ENCODE measurements at regions not wholly inside any gene's neighbourhood (a gene's known extent, or its start where the extent isn't known, plus 50 kb on each side); places are given as distances from the start of the nearest gene placed in this dataset.

DNA sequence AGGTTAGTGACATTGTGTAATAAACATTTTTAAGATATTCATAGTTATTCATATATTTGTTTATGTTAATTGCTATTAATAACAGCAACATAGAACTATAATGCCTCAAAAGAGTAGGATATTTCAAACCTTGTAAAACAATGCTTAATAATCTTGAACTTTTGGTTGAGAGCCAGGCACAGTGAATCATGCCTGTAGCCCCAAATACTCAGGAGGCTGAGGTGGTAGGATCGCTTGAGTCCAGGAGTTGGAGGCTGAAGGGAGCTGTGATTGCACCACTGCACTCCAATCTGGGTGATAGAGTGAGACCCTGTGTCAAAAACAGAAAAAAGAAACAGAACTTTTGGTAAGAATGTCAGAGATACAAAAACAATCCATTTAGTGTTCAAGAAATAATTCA, 213.9 kb upstream of the SLITRK1 start:
- TF ChIP-seq, protein P1, sequence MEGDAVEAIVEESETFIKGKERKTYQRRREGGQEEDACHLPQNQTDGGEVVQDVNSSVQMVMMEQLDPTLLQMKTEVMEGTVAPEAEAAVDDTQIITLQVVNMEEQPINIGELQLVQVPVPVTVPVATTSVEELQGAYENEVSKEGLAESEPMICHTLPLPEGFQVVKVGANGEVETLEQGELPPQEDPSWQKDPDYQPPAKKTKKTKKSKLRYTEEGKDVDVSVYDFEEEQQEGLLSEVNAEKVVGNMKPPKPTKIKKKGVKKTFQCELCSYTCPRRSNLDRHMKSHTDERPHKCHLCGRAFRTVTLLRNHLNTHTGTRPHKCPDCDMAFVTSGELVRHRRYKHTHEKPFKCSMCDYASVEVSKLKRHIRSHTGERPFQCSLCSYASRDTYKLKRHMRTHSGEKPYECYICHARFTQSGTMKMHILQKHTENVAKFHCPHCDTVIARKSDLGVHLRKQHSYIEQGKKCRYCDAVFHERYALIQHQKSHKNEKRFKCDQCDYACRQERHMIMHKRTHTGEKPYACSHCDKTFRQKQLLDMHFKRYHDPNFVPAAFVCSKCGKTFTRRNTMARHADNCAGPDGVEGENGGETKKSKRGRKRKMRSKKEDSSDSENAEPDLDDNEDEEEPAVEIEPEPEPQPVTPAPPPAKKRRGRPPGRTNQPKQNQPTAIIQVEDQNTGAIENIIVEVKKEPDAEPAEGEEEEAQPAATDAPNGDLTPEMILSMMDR (IDR thresholded peaks at IDR 0.05) = no peak
- TF ChIP-seq EZH2phosphoT487 (IDR thresholded peaks at IDR 0.05) (no peak), EZH2 (IDR thresholded peaks at IDR 0.05) (no peak)
